PC-3 (cell line): ENCODE measurements at regions not wholly inside any gene's neighbourhood (a gene's known extent, or its start where the extent isn't known, plus 50 kb on each side); places are given as distances from the start of the nearest gene placed in this dataset.

Experiments
- CTCF ChIP-seq: fragments of 300-600 bp; sonication (generic); conservative IDR thresholded peaks from 2 replicates; pipeline ENCODE4 v1.5.1; 2017; ENCODE audit warnings: antibody characterized with exemption, low read depth, mild to moderate bottlenecking, low read length
- EZH2 ChIP-seq: fragments of 300-600 bp; sonication (generic); IDR thresholded peaks from one replicate; pipeline ENCODE4 v1.6.1; 2017; ENCODE audit warnings: antibody characterized with exemption, mild to moderate bottlenecking, low read length; ENCODE audit not compliant: unreplicated experiment
- EZH2phosphoT487 ChIP-seq: fragments of 300-600 bp; sonication (generic); IDR thresholded peaks from 2 replicates; pipeline ENCODE4 v1.6.1; 2018; ENCODE audit warnings: mild to moderate bottlenecking, antibody characterized with exemption, low read length, borderline replicate concordance

GRCh38 chr20:53699906-53700305, 106.3 kb upstream of the ZNF217 start:
- TF ChIP-seq EZH2 (no peak), CTCF (no peak), EZH2phosphoT487 (no peak)
